ENCODE measurements at regions not wholly inside any gene's neighbourhood (a gene's known extent, or its start where the extent isn't known, plus 50 kb on each side); places are given as distances from the start of the nearest gene placed in this dataset.

GRCh38 chr4:163662768-163663167 lies 168.3 kb downstream of the TMA16 start:
- Histone ChIP-seq H3K27ac (no peak overlapping the region), H3K4me1 (ENCODE audit: low read depth) (no peaks in the 10 kb centered on the region), H3K36me3 (no peaks in the 10 kb centered on the region), H3K9me3 (ENCODE audit: low read depth) (no peaks in the 10 kb centered on the region), H3K27me3 (no peaks in the 10 kb centered on the region), H3K4me3 (no peak overlapping the region)
- no peak for DNase-seq (ENCODE audit: low read depth in 1 of 2, low spot score in 1 of 2)
- TF ChIP-seq, protein P1, sequence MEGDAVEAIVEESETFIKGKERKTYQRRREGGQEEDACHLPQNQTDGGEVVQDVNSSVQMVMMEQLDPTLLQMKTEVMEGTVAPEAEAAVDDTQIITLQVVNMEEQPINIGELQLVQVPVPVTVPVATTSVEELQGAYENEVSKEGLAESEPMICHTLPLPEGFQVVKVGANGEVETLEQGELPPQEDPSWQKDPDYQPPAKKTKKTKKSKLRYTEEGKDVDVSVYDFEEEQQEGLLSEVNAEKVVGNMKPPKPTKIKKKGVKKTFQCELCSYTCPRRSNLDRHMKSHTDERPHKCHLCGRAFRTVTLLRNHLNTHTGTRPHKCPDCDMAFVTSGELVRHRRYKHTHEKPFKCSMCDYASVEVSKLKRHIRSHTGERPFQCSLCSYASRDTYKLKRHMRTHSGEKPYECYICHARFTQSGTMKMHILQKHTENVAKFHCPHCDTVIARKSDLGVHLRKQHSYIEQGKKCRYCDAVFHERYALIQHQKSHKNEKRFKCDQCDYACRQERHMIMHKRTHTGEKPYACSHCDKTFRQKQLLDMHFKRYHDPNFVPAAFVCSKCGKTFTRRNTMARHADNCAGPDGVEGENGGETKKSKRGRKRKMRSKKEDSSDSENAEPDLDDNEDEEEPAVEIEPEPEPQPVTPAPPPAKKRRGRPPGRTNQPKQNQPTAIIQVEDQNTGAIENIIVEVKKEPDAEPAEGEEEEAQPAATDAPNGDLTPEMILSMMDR (IDR thresholded peaks at IDR 0.05; ENCODE audit: low read depth, low read length) = no peak

DNA sequence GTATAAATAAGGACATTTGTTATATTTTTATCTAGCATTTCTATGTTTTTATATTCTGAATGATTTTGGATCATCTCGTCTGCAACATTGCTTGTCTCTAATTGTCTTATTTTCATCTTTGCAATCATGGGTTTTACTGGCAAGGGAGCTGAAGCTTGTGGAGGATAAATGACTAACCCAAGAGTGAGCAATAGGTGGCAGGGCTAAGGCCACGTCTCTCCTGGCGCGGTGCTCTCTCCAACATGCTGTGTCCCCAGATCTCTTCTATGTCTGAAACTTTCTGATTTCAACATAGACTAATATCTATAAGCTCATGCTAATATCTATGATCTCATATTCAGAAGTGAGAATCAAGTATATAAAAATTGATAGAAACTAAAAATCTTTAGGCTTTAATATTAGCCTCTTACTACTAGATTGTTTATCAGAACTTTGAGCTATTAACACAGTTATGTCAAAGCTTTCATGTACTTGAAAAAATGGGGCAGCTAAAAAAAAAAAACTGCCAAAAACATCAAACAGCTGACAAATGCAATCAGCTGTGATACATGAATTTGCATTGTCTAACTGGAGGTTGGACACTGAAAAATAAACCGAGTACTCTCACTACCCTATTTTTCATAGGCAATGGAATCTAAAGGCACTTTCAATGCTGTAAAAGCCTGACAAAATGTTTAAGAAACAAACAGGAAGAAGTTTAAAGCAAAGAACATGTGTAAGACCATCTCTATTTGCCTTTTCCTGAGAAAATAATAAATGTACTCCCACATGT lies 169.2 kb downstream of the TMA16 start:
- H3K27me3 ChIP-seq = no peaks in the 10 kb centered on the region
- no peak for DNase-seq (ENCODE audit: low read depth in 1 of 2, low spot score in 1 of 2)
- H3K27ac ChIP-seq = no peak overlapping the region
- no peaks in the 10 kb centered on the region for H3K9me3 ChIP-seq (ENCODE audit: low read depth)
- TF ChIP-seq, protein P1 (IDR thresholded peaks at IDR 0.05; ENCODE audit: low read depth, low read length) = no peak
- no peaks in the 10 kb centered on the region for H3K4me1 ChIP-seq (ENCODE audit: low read depth)
- no peaks in the 10 kb centered on the region for H3K36me3 ChIP-seq
- H3K4me3 ChIP-seq = no peak overlapping the region

DNA sequence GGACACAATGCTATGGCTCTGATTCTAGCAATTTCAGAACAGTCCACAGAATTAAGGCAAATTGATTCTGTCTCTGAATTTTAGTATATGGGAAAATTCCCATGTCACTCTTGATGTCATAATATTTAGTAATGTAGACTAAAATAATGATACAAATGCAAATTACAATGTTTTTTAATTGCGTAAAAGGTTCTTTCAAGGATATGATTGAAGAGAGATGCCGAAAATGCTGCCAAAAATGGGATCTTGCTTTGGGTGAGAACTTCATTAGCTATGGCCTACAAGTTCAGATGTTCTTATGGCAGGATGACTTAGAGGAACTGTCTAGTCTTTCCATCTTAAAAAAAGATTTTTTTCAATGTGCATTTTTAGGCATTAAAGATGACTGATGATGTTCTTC lies 170.6 kb downstream of the TMA16 start:
- Histone ChIP-seq H3K4me3 (no peak overlapping the region), H3K9me3 (ENCODE audit: low read depth) (no peaks in the 10 kb centered on the region), H3K36me3 (no peaks in the 10 kb centered on the region), H3K27me3 (no peaks in the 10 kb centered on the region), H3K27ac (no peak overlapping the region), H3K4me1 (ENCODE audit: low read depth) (no peaks in the 10 kb centered on the region)
- TF ChIP-seq, protein P1 (IDR thresholded peaks at IDR 0.05; ENCODE audit: low read depth, low read length) = no peak
- no peak for DNase-seq (ENCODE audit: low read depth in 1 of 2, low spot score in 1 of 2)

DNA sequence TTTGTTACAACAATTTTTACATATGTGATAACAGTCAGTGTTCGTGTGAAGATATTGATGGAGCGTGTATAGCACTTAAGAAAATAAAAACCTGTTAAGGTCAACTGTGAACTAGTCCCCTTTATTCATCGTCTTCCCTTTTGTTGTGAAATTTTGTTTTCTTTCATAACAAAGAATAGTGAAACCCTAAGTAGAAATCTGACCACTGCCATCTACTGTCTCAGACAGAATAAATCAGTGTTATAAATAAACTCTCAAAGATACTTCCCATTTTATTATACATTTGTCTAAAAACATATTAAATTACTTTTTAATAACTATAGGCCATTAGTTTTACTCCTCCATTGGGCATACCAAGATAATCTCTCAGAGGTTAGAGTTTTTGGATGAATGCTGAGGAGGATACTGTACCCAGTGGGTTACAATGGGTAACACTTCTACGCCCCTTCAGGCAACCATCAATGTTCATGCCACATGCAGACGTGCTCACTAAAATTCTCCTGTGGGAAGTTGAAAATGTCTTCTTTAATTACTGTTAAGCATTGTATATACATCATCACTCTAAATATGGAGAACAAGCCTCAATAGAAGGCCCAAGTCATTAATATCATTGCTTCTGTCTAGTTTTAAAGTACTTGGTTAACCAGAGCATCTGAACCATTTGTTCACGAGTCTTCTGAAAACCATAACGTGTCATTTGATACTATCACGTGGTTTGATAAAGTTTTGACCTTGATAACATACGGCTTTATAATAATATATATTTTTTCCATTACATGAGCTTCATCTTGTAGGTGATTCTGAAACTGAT lies 171.2 kb downstream of the TMA16 start:
- Histone ChIP-seq H3K4me3 (no peak overlapping the region), H3K4me1 (ENCODE audit: low read depth) (no peaks in the 10 kb centered on the region), H3K27me3 (no peaks in the 10 kb centered on the region), H3K9me3 (ENCODE audit: low read depth) (no peaks in the 10 kb centered on the region), H3K27ac (no peak overlapping the region), H3K36me3 (no peaks in the 10 kb centered on the region)
- DNase-seq (ENCODE audit: low read depth in 1 of 2, low spot score in 1 of 2) = no peak
- TF ChIP-seq, protein P1 (IDR thresholded peaks at IDR 0.05; ENCODE audit: low read depth, low read length) = no peak

- no peak overlapping the region for H3K27ac ChIP-seq
- no peaks in the 10 kb centered on the region for H3K4me1 ChIP-seq (ENCODE audit: low read depth)
- no peak for DNase-seq (ENCODE audit: low read depth in 1 of 2, low spot score in 1 of 2)
- TF ChIP-seq, protein P1 (IDR thresholded peaks at IDR 0.05; ENCODE audit: low read depth, low read length) = no peak
- no peaks in the 10 kb centered on the region for H3K27me3 ChIP-seq
- no peaks in the 10 kb centered on the region for H3K36me3 ChIP-seq
- no peaks in the 10 kb centered on the region for H3K9me3 ChIP-seq (ENCODE audit: low read depth)
- H3K4me3 ChIP-seq = no peak overlapping the region
Observed at GRCh38 chr4:163666332-163666873, 171.9 kb downstream of the TMA16 start.
